Small intestine (tissue), 7 donors: ENCODE measurements at regions not wholly inside any gene's neighbourhood (a gene's known extent, or its start where the extent isn't known, plus 50 kb on each side); places are given as distances from the start of the nearest gene placed in this dataset.

Source experiments
- DNase-seq, 2 donors: peaks; one replicate each; pipeline versions ENCODE4 v3.0.0 to v3.0.0-alpha.2; 2013
- FAIRE-seq: peaks from 2 replicates; lab custom pipeline; 2012; peaks lifted over from hg19 to GRCh38; lab: Jason Lieb, UNC
- H3K27ac ChIP-seq, 3 donors: one replicate each; pipeline ENCODE4 v1.5.1; 2013; ENCODE audit warnings: low read length in 2 of 3, mild to moderate bottlenecking in 2 of 3, control low read depth in 1 of 3, inconsistent platforms in 1 of 3, low read depth in 1 of 3, moderate library complexity in 1 of 3
- H3K27me3 ChIP-seq, 3 donors: one replicate each; pipeline ENCODE4 v1.6.1; 2013; ENCODE audit warnings: low read length in 3 of 3, inconsistent platforms in 1 of 3; ENCODE audit not compliant: control insufficient read depth in 3 of 3, insufficient read depth in 3 of 3
- H3K36me3 ChIP-seq, 3 donors: one replicate each; pipeline ENCODE4 v1.6.1; 2013; ENCODE audit warnings: low read length in 3 of 3, inconsistent platforms in 1 of 3, low read depth in 1 of 3, mild to moderate bottlenecking in 1 of 3, moderate library complexity in 1 of 3; ENCODE audit not compliant: control insufficient read depth in 3 of 3, insufficient read depth in 2 of 3
- H3K4me1 ChIP-seq, 3 donors: one replicate each; pipeline ENCODE4 v1.6.1; 2013; ENCODE audit warnings: low read length in 2 of 3, inconsistent platforms in 1 of 3, low read depth in 1 of 3, mild to moderate bottlenecking in 1 of 3, moderate library complexity in 1 of 3; ENCODE audit not compliant: control insufficient read depth in 3 of 3, insufficient read depth in 2 of 3
- H3K4me3 ChIP-seq, 3 donors: one replicate each; pipeline ENCODE4 v1.5.1; 2013; ENCODE audit warnings: low read length in 3 of 3, control low read depth in 1 of 3, inconsistent platforms in 1 of 3, low read depth in 1 of 3, mild to moderate bottlenecking in 1 of 3, moderate library complexity in 1 of 3
- H3K9me3 ChIP-seq, 2 donors: one replicate each; pipeline ENCODE4 v1.6.1; 2013; ENCODE audit warnings: low read depth in 1 of 2, low read length in 1 of 2; ENCODE audit not compliant: control insufficient read depth in 2 of 2, insufficient read depth in 1 of 2
- WGBS, 3 donors: extraction: QIAGEN DNeasy Blood & Tissue Kit; methylation state at CpG; one replicate each; pipeline ENCODE4 v1.1.7; 2013; 5-methylcytosine and 5-hydroxymethylcytosine counted together
- donor health status: healthy with polysubstance abuse.
- donor health status: control.
- donor health status: control.
- donor health status: Bipolar disorder and iron deficiency.
- donor health status: healthy.

DNA sequence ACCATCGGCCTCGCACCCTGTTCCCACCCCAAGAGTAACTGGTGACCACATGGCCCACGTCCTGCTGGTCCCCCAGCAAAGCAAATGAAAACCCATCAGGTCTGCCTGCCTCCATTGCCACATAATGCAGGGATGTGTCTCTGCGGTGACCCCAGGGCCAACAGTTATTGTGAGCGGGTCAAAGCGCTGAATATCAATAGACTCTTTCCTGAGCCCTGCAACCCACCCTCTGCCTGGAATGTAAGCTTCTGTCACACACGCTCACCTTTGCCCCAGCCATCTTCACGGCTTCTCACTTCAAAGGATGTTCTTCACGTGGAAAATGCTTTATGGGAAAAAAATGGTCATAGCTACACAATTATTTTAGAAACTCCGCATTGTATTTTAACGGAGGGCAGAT, 63.9 kb downstream of the FZD10 start:
- FAIRE-seq (no peak), DNase-seq (no peak)
- Histone ChIP-seq H3K27me3 (peaks cover 0 to 2% (median 0%) of the 10 kb centered on the region in 3 donors), H3K36me3 (no peaks in the 10 kb centered on the region), H3K27ac (no peak overlapping the region), H3K4me3 (no peak overlapping the region), H3K9me3 (peaks cover 0 to 7% of the 10 kb centered on the region in 2 donors), H3K4me1 (no peaks in the 10 kb centered on the region)
- 60 to 68% (median 64%) methylated on average over 11 of the region's 11 CpGs for WGBS, 3 donors

DNA sequence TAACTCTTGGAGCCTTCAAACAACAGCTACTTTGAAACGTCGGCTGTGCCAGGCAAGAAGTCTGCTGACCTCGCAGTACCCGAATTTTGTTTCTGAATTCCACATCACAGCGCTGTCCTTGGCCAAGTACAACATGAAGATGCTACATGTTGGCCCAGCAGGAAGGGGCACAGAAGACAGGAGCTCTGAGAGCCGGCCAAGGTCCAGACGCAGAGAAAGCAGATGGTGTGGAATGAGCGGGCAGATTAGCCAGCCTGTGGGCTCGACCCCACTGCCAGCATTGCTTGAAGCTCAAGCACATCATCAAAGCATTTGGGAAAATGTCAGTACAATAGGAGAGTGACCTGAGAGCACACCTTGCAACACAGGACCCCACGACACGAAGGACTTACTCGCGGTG, 64.5 kb downstream of the FZD10 start:
- Histone ChIP-seq H3K4me1 (no peaks in the 10 kb centered on the region), H3K9me3 (peaks cover 0 to 9% of the 10 kb centered on the region in 2 donors), H3K27me3 (peaks cover 0 to 2% (median 0%) of the 10 kb centered on the region in 3 donors), H3K27ac (no peak overlapping the region), H3K36me3 (no peaks in the 10 kb centered on the region), H3K4me3 (no peak overlapping the region)
- 84 to 89% (median 89%) methylated on average over 13 of the region's 13 CpGs for WGBS, 3 donors
- DNase-seq (no peak), FAIRE-seq (no peak)

DNA sequence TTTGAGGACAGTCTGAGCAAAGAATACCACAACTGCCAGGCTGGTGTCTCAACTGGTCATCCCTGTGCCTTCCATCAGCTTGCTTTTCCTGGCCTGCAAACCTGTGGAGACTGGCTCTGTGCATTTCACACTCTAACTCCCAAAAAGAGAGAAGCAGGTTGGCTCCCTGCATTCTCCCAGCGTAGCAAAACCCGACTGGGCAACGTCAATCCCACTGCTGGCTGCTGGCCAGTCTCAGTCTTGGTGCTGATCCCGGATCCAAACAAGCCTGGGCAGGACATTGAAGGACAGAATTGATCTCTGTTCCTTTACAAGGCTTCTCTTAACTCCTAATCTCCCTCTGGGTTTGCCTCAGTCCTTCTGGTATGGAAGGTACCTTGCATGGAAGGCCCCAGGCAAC, 65.4 kb downstream of the FZD10 start:
- Histone ChIP-seq H3K4me1 (no peaks in the 10 kb centered on the region), H3K36me3 (no peaks in the 10 kb centered on the region), H3K27me3 (no peaks in the 10 kb centered on the region), H3K27ac (no peak overlapping the region), H3K9me3 (peaks cover 0 to 8% of the 10 kb centered on the region in 2 donors), H3K4me3 (no peak overlapping the region)
- DNase-seq (no peak), FAIRE-seq (no peak)
- WGBS, 3 donors, result 59 to 69% (median 67%) methylated on average over 4 of the region's 4 CpGs

DNA sequence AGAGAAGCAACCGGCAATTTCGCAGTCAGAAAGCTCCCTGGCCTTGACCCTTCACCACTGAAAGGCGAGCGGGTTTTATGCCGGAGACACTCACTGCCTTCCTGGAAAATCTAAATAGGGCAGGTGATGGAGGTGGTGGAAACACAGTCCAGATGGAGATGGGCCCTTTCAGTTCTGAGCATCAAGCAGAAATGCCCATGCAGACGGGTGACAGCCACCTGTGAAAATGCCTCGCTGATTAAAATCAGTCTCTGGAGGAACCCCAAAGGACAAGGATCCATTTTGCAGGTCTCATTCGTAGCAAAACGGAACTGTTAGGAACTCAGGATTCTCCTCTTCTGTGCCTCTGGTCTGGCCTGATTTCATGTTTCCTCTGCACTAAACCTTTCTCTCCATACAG, 74.2 kb downstream of the FZD10 start:
- Histone ChIP-seq H3K4me3 (no peak overlapping the region), H3K4me1 (no peaks in the 10 kb centered on the region), H3K27me3 (no peaks in the 10 kb centered on the region), H3K9me3 (peaks cover 0 to 5% of the 10 kb centered on the region in 2 donors), H3K36me3 (no peaks in the 10 kb centered on the region), H3K27ac (no peak overlapping the region)
- DNase-seq, result no peak
- WGBS, 3 donors, result 76 to 90% (median 88%) methylated on average over 9 of the region's 9 CpGs
- FAIRE-seq, result no peak

DNA sequence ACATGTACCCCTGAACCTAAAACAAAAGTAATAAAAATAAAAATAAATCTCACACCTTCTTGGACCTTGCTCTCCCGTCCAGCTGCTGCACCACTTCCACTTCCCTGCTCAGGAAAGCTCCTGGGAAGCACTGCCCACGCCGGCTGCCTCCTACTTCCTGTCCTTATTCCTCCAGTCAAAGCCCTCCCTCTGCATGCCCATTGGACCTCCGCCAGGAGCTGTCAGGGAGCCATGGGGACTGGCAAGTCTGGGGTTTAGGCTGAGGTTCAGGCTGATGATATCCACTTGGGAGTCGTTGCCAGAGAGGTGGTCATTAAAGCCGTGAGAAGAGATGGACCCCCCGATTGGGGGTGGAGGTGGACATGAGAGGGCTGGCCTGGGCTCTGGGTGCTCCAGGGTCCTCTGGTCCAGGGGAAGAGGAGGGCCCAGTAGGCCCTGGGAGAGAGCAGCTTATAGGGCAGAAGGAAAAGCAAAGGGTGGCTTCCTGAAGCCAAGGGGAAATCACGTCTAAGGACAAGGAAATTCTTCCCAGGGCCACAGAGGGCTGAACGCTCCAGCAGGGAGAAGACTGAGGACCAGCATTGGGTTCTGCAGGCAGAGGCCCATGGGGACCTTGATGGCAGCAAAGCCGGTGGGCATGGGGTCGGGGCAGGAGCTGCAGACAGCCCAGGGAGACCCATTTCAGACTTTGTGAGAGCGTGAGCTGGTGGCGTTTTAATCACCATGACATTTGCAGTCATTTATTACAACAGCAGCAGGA, 78.7 kb downstream of the FZD10 start:
- H3K4me1 ChIP-seq, result no peaks in the 10 kb centered on the region
- DNase-seq, result no peak
- H3K27me3 ChIP-seq, result no peaks in the 10 kb centered on the region
- no peak overlapping the region for H3K27ac ChIP-seq
- 72 to 79% (median 77%) methylated on average over 13 of the region's 13 CpGs for WGBS, 3 donors
- no peak overlapping the region for H3K4me3 ChIP-seq
- no peak for FAIRE-seq
- H3K36me3 ChIP-seq, result no peaks in the 10 kb centered on the region
- H3K9me3 ChIP-seq, result no peaks in the 10 kb centered on the region

DNA sequence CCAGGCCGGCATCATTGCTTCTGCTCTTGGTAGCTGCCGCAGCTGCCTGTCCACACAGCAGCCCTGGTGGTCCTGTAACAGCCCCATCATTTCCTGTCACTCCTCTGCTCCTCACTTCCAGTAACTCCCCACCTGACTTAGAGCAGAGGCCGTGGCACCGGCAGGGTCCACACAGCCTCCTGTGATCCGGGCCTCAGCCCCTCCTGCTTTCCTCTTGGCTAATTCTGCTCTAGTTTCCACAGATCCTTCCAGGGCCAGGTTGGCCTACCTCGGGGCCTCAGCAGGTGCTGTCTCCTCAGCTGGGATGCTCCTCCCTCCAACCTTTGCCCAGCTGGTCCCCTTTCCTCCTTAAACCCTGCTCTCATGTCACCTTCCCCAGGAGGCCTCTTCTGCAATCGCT, 80.2 kb downstream of the FZD10 start:
- H3K9me3 ChIP-seq, result no peaks in the 10 kb centered on the region
- H3K36me3 ChIP-seq, result no peaks in the 10 kb centered on the region
- no peak overlapping the region for H3K27ac ChIP-seq
- no peaks in the 10 kb centered on the region for H3K27me3 ChIP-seq
- no peaks in the 10 kb centered on the region for H3K4me1 ChIP-seq
- FAIRE-seq (no peak), DNase-seq (no peak)
- 77 to 79% (median 78%) methylated on average over 7 of the region's 7 CpGs for WGBS, 3 donors
- H3K4me3 ChIP-seq, result no peak overlapping the region

DNA sequence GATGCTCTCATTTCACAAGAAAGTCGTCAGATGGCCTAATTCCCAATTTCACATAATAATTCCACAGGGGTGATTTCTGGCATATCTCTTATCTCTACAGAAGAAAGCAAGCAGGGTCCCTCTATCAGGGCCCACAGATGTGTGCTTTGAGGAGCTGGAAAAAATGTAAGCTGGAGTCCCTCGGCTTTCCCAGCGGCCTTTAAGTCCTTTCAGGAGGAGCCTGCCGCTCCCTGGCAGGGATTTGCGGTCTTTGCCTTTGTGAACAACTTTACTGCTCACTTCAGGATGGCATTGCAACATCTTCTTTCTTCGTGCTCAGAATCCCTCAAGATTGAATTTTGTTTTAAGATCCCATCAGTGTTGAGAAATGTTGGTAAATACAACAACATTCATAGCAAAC, 83.0 kb downstream of the FZD10 start:
- DNase-seq, result no peak
- H3K4me3 ChIP-seq, result no peak overlapping the region
- WGBS, 3 donors, result 68 to 72% (median 71%) methylated on average over 6 of the region's 6 CpGs

DNA sequence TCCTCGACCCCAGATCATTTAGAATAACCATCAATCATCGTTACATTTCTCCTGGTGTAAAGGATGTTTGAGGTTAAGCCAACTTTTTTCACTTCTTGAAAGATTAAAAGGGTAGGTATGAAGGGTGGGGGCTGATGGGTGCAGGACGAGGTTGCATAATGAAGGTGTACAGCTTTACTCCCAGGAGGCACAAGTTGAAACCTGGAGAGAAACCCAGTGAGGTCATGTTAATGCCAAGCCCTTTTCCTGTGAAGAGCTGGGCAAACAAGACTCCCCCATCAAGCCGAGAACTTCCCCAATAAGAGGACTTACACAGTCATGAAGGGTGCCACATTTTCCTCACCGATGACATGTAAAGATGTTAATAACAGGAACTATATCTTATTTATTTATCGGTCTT, 84.3 kb downstream of the FZD10 start:
- H3K4me3 ChIP-seq, result no peak overlapping the region
- no peaks in the 10 kb centered on the region for H3K27me3 ChIP-seq
- DNase-seq (no peak), FAIRE-seq (no peak)
- H3K36me3 ChIP-seq, result no peaks in the 10 kb centered on the region
- no peaks in the 10 kb centered on the region for H3K4me1 ChIP-seq
- no peaks in the 10 kb centered on the region for H3K9me3 ChIP-seq
- 59 to 74% (median 69%) methylated on average over 6 of the region's 6 CpGs for WGBS, 3 donors
- H3K27ac ChIP-seq, result no peak overlapping the region

More for the DNA sequence above, 83.0 kb downstream of the FZD10 start:
- no peaks in the 10 kb centered on the region for H3K9me3 ChIP-seq
- no peak for FAIRE-seq
- no peaks in the 10 kb centered on the region for H3K27me3 ChIP-seq
- no peaks in the 10 kb centered on the region for H3K36me3 ChIP-seq
- no peaks in the 10 kb centered on the region for H3K4me1 ChIP-seq
- H3K27ac ChIP-seq, result no peak overlapping the region
